Psoas muscle (tissue), 7 donors: ENCODE measurements at regions not wholly inside any gene's neighbourhood (a gene's known extent, or its start where the extent isn't known, plus 50 kb on each side); places are given as distances from the start of the nearest gene placed in this dataset.

Source experiments
- ATAC-seq, 4 donors: fragments of 200-7000 bp; cut with Tn5 transposase; one replicate each; pipeline ENCODE4 v1.9.1; 2020; ENCODE audit warnings: moderate library complexity in 3 of 4, mild to moderate bottlenecking in 2 of 4
- DNase-seq, 2 donors: peaks; one replicate each; pipeline ENCODE4 v3.0.0-alpha.2; 2020
- H3K27ac ChIP-seq: fragments of 200-600 bp; one replicate; pipeline ENCODE4 v1.8.0; 2022
- H3K27me3 ChIP-seq, 3 donors: fragments of 200-600 bp in 1 of 3; one replicate each; pipeline versions ENCODE4 v1.6.1 to v1.8.0; 2013 to 2022; ENCODE audit warnings: low read length in 2 of 3, mild to moderate bottlenecking in 2 of 3, moderate library complexity in 1 of 3; ENCODE audit not compliant: insufficient read depth in 3 of 3
- H3K36me3 ChIP-seq, 2 donors: fragments of 200-600 bp in 1 of 2; one replicate each; pipeline versions ENCODE4 v1.6.1 to v1.8.0; 2013 to 2022; ENCODE audit warnings: low read depth in 1 of 2, mild to moderate bottlenecking in 1 of 2, moderate library complexity in 1 of 2; ENCODE audit not compliant: insufficient read depth in 1 of 2
- H3K4me1 ChIP-seq: fragments of 200-600 bp; one replicate; pipeline ENCODE4 v1.8.0; 2022
- H3K4me3 ChIP-seq: fragments of 200-600 bp; one replicate; pipeline ENCODE4 v1.8.0; 2022; ENCODE audit warnings: mild to moderate bottlenecking
- H3K9me3 ChIP-seq: fragments of 200-600 bp; one replicate; pipeline ENCODE4 v1.8.0; 2022
- WGBS, 3 donors: extraction: QIAGEN DNeasy Blood & Tissue Kit; methylation state at CpG; one replicate each; pipeline versions ENCODE4 v1.1.6 to v1.1.7; 2013; 5-methylcytosine and 5-hydroxymethylcytosine counted together
- intact Hi-C, 2 donors: fragments of 100-400 bp; cut with DNase I; formaldehyde crosslinking; loops; one replicate each; pipeline versions ENCODE4 v1.11.0 to v1.14.2; 2022
- TF ChIP-seq, protein P1 (sequence below): fragments of 200-600 bp; IDR thresholded peaks from one replicate; pipeline ENCODE4 v1.8.0; 2022; ENCODE audit warnings: antibody characterized with exemption
- donor health status: healthy with polysubstance abuse.
- donor health status: DM: no; HTN: no; CAD: no; lungs with moderate emphysema.
- donor health status: Bipolar disorder and iron deficiency.
- donor health status: healthy.
- donor health status: DM: yes; HTN: yes; CAD: no.
- donor health status: DM: no; HTN: no; CAD: no.
- donor health status: DM: yes; HTN: yes; CAD: no.

DNA sequence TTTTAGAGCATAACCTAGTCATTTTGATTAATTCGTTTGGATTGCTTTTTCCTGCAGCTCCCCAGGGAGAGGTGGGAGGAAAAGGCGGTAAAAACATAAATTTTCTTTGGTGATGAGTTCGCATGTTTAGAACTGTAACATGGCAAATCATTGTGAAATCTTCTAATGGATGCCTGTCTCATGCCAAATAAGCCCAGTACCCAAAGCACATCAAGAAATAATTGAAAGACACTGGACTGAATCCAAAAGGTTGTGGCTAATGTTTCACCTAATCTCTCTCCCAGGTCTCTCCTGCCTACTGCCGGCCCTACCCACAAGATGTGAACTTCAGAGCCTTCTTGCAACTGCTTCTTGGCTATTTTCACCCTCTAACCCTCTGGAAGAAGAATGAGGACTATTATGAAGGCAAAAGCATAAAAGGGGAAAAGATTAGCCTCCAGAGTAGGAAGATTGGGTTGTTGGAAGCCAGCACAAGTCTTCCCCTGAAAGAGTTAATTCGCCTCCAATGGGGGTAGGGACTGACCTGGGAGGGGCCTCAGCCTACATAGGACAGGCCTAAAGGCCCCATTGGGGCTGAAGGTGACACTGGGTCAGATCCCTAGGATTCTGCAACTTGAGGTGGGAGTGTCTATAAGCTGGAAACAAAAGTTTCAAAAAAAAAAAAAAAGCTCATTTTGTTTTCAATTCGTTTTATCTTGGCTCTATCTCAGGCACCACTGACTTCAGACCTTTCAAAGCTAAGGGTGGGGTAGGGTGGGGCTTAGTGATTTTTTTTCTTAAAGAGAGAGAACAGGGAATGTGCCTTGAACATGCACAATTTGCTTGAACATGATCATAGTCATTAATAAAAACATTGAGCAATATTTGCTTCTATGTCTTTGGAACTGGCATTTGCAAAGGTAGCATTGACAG is 278.6 kb upstream of the KLF3 start:
- intact Hi-C loops: no loop called here
- Histone ChIP-seq H3K9me3 (no peaks in the 10 kb centered on the region), H3K4me1 (peaks cover 12% of the 10 kb centered on the region), H3K27me3 (no peaks in the 10 kb centered on the region), H3K36me3 (no peaks in the 10 kb centered on the region), H3K4me3 (no peak overlapping the region), H3K27ac (no peak overlapping the region)
- peak in 1 of 2 donors; percentile 47 for DNase-seq
- peak in 1 of 4 donors; percentile 36 for ATAC-seq
- TF ChIP-seq, protein P1, sequence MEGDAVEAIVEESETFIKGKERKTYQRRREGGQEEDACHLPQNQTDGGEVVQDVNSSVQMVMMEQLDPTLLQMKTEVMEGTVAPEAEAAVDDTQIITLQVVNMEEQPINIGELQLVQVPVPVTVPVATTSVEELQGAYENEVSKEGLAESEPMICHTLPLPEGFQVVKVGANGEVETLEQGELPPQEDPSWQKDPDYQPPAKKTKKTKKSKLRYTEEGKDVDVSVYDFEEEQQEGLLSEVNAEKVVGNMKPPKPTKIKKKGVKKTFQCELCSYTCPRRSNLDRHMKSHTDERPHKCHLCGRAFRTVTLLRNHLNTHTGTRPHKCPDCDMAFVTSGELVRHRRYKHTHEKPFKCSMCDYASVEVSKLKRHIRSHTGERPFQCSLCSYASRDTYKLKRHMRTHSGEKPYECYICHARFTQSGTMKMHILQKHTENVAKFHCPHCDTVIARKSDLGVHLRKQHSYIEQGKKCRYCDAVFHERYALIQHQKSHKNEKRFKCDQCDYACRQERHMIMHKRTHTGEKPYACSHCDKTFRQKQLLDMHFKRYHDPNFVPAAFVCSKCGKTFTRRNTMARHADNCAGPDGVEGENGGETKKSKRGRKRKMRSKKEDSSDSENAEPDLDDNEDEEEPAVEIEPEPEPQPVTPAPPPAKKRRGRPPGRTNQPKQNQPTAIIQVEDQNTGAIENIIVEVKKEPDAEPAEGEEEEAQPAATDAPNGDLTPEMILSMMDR: no peak
- 56 to 68% (median 66%) methylated on average over 6 of the region's 6 CpGs for WGBS, 3 donors

DNA sequence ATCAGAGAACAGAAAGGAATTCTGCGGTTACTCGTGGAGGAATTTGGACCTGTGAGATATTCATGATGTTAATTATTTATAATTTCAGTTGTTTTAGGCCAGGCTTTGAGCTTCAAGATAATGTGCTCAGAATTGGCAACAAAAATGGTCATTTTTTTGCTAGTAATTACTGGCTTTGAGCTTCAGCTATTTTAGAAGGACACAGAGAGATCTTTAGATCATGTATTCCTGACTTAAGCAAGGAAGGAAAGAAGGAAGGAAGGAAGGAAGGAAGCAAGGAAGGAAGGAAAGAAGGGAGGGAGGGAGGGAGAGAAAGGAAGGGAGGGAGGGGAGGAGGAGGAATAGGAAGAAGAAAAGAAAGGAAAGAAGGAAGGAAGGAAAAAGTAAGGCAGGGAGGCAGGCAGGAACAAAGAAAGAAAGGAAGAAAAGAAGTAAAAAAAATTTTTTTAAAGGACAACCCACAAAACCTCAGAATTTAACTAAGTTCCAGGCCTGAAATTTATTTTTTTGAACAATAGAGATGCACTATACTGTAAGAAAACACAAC is 277.9 kb upstream of the KLF3 start:
- DNase-seq: no peak
- no peak for ATAC-seq
- Histone ChIP-seq H3K36me3 (no peaks in the 10 kb centered on the region), H3K27me3 (no peaks in the 10 kb centered on the region), H3K9me3 (no peaks in the 10 kb centered on the region), H3K4me1 (peaks cover 12% of the 10 kb centered on the region), H3K4me3 (no peak overlapping the region), H3K27ac (no peak overlapping the region)
- TF ChIP-seq, protein P1: no peak
- WGBS, 3 donors: 54 to 70% (median 60%) methylated on average over 2 of the region's 2 CpGs
- intact Hi-C loops: no loop called here

DNA sequence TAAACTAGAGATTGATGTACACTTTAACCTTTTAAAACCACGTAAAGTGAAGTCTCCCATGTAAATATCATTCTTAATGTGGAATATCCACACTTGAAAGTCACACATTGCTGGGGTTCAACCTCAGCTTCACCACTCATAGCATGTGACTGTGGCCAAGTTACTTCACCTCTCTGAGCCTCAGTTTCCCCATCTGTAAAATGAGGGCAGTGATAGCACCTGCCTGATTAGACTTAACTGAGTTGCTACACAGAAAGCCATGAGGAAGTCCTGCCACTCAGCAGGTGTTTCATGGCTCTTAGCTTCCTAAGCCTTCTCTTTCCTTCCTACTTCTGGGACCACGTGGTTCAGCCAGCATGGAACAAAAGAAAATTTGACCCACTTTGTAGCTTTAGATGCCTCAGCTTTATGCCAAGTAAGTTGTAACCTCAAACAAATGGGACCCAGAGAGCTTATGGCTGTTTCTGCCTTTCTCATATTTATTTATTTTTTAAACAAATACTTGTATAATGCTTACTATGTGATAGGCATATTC is 277.3 kb upstream of the KLF3 start:
- Histone ChIP-seq H3K27me3 (no peaks in the 10 kb centered on the region), H3K27ac (no peak overlapping the region), H3K4me1 (peaks cover 12% of the 10 kb centered on the region), H3K9me3 (no peaks in the 10 kb centered on the region), H3K36me3 (no peaks in the 10 kb centered on the region), H3K4me3 (no peak overlapping the region)
- intact Hi-C loops: no loop called here
- TF ChIP-seq, protein P1: no peak
- 53 to 62% (median 56%) methylated on average over 2 of the region's 2 CpGs for WGBS, 3 donors
- DNase-seq (no peak), ATAC-seq (no peak)

DNA sequence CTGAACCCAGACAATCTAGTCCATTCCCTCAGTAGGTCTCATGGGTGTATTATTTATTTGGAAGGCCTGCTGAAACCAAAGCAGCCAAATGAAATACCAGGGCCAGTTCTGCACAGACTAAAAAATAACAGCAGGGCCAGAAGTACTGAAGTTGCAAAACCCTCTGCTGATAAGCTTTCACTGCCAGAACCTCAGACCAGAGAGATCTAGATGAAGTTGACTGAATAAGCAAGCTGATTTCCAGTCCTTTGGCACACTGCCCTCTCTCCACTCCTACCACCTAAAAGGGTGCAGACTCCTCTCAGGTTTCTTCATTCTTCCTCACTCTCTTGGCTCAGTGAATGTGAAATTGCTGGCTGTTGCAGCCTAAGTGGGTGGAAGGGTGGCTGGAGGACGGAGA is 276.7 kb upstream of the KLF3 start:
- intact Hi-C loops: no loop called here

More for the DNA sequence above, 276.7 kb upstream of the KLF3 start:
- Histone ChIP-seq H3K4me3 (no peak overlapping the region), H3K27me3 (no peaks in the 10 kb centered on the region), H3K9me3 (no peaks in the 10 kb centered on the region), H3K36me3 (no peaks in the 10 kb centered on the region), H3K27ac (no peak overlapping the region), H3K4me1 (peaks cover 12% of the 10 kb centered on the region)
- peak; percentile 51 to 64 for DNase-seq
- ATAC-seq: peak in 3 of 4 donors; percentile 56 to 72 (median 60)
- TF ChIP-seq, protein P1: no peak
- 20 to 57% (median 35%) methylated on average over 1 of the region's 1 CpG for WGBS, 3 donors
